Colonic mucosa (tissue), 4 donors: ENCODE measurements at regions not wholly inside any gene's neighbourhood (a gene's known extent, or its start where the extent isn't known, plus 50 kb on each side); places are given as distances from the start of the nearest gene placed in this dataset.

Experiments used
- DNase-seq: peaks from one replicate; pipeline ENCODE4 v3.0.0-alpha.2; 2020
- H3K27ac ChIP-seq: fragments of 200-600 bp; one replicate; pipeline ENCODE4 v1.8.0; 2021
- H3K27me3 ChIP-seq: fragments of 200-600 bp; one replicate; pipeline ENCODE4 v1.8.0; 2021
- H3K36me3 ChIP-seq: fragments of 200-600 bp; one replicate; pipeline ENCODE4 v1.8.0; 2021
- H3K4me1 ChIP-seq: fragments of 200-600 bp; one replicate; pipeline ENCODE4 v1.8.0; 2021; ENCODE audit warnings: mild to moderate bottlenecking
- H3K4me3 ChIP-seq: fragments of 200-600 bp; one replicate; pipeline ENCODE4 v1.8.0; 2021
- H3K9ac ChIP-seq, 2 donors: one replicate each; pipeline ENCODE4 v1.7.0; 2013; ENCODE audit warnings: control low read depth in 2 of 2, low read depth in 2 of 2, low read length in 2 of 2
- H3K9me3 ChIP-seq: fragments of 200-600 bp; one replicate; pipeline ENCODE4 v1.8.0; 2021
- intact Hi-C: fragments of 100-400 bp; cut with DNase I; formaldehyde crosslinking; loops from one replicate; pipeline ENCODE4 v1.14.1; 2022
- TF ChIP-seq, protein P1 (sequence below): fragments of 200-600 bp; IDR thresholded peaks from one replicate; pipeline ENCODE4 v1.8.0; 2022; ENCODE audit warnings: antibody characterized with exemption, mild to moderate bottlenecking
- donor health status: healthy.
- donor health status: DM: no; HTN: no; CAD: no.
- donor health status: DM: no; HTN: no; CAD: no.

DNA sequence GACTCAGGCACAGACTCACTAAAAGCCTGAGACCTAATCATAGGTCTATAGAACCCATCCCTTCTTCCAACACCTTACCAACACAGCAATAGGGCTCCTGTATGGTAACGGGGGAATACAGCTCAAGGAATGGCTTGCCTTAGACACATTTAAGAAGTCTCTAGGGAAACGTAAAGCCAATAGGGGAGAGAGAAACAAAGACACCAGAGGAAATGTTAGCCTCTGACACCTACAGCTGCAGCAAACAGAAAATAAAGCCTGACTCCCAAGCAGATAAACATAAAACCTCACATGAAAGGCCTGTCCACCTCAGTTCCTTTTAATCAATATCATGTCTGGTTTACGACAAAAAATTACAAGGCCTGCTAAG, 51.1 kb upstream of the NCOA1 start:
- Histone ChIP-seq H3K27me3 (no peaks in the 10 kb centered on the region), H3K9me3 (no peaks in the 10 kb centered on the region), H3K27ac (no peak overlapping the region), H3K4me1 (no peaks in the 10 kb centered on the region), H3K4me3 (no peak overlapping the region), H3K9ac (no peak overlapping the region), H3K36me3 (no peaks in the 10 kb centered on the region)
- DNase-seq = no peak
- intact Hi-C loops = no loop called here
- TF ChIP-seq, protein P1, sequence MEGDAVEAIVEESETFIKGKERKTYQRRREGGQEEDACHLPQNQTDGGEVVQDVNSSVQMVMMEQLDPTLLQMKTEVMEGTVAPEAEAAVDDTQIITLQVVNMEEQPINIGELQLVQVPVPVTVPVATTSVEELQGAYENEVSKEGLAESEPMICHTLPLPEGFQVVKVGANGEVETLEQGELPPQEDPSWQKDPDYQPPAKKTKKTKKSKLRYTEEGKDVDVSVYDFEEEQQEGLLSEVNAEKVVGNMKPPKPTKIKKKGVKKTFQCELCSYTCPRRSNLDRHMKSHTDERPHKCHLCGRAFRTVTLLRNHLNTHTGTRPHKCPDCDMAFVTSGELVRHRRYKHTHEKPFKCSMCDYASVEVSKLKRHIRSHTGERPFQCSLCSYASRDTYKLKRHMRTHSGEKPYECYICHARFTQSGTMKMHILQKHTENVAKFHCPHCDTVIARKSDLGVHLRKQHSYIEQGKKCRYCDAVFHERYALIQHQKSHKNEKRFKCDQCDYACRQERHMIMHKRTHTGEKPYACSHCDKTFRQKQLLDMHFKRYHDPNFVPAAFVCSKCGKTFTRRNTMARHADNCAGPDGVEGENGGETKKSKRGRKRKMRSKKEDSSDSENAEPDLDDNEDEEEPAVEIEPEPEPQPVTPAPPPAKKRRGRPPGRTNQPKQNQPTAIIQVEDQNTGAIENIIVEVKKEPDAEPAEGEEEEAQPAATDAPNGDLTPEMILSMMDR = no peak

DNA sequence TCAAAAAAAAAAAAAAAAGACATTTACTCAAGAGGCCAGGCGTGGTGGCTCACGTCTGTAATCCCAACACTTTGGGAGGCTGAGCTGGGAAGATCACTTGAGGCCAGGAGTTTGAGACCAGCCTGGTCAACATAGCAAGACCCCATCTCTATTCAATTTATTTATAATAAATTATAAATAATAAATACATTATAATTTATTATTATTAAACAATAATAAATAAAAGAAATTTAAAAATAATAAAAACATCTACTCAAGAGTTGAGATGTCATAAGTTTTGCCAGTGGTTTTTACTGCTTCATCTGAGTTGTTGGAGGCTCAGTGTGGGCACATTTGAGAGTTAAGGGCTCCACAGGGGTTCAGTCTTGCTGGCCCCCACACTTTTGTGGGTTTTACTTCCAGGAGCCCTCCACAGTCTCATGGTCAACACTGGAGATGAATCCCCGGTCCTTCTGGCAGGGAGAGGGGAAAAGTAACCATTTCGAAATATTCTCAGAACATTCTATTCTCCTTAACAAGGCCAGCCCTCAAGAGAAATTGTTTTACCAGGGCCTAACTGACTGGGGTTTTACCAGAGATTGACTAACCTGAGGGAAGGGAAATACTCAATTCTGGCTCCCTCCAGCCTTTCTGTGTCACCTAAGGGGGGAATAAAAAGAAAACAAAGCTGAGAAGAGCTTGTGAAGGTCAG, 51.6 kb upstream of the NCOA1 start:
- H3K4me3 ChIP-seq = no peak overlapping the region
- H3K4me1 ChIP-seq = no peaks in the 10 kb centered on the region
- H3K9me3 ChIP-seq = no peaks in the 10 kb centered on the region
- DNase-seq = no peak
- intact Hi-C loops = no loop called here
- no peak overlapping the region for H3K27ac ChIP-seq
- H3K9ac ChIP-seq = no peak overlapping the region
- H3K27me3 ChIP-seq = no peaks in the 10 kb centered on the region
- H3K36me3 ChIP-seq = no peaks in the 10 kb centered on the region
- TF ChIP-seq, protein P1 = no peak

DNA sequence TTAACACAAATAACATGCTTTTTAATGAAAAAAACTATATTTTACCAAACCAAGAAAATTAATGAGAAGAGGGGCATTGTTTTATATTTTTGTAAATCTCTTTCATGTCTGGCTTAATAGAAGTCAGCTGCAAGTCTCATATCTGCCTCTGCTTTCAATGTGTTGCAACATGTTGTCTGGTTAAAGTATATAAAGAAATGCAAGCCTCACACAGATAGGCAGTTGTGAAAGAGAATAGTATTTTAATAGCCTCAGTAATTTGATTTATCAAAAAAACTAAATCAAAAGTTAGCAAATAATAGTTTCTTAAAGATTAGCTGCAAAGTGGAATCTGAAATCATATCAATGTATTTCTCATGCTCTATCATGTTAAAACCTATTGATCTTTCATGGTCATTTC, 52.9 kb upstream of the NCOA1 start:
- Histone ChIP-seq H3K4me1 (no peaks in the 10 kb centered on the region), H3K27ac (no peak overlapping the region), H3K36me3 (no peaks in the 10 kb centered on the region), H3K9me3 (no peaks in the 10 kb centered on the region), H3K9ac (no peak overlapping the region), H3K27me3 (no peaks in the 10 kb centered on the region), H3K4me3 (no peak overlapping the region)
- DNase-seq = no peak
- intact Hi-C loops = no loop called here
- TF ChIP-seq, protein P1 = no peak

DNA sequence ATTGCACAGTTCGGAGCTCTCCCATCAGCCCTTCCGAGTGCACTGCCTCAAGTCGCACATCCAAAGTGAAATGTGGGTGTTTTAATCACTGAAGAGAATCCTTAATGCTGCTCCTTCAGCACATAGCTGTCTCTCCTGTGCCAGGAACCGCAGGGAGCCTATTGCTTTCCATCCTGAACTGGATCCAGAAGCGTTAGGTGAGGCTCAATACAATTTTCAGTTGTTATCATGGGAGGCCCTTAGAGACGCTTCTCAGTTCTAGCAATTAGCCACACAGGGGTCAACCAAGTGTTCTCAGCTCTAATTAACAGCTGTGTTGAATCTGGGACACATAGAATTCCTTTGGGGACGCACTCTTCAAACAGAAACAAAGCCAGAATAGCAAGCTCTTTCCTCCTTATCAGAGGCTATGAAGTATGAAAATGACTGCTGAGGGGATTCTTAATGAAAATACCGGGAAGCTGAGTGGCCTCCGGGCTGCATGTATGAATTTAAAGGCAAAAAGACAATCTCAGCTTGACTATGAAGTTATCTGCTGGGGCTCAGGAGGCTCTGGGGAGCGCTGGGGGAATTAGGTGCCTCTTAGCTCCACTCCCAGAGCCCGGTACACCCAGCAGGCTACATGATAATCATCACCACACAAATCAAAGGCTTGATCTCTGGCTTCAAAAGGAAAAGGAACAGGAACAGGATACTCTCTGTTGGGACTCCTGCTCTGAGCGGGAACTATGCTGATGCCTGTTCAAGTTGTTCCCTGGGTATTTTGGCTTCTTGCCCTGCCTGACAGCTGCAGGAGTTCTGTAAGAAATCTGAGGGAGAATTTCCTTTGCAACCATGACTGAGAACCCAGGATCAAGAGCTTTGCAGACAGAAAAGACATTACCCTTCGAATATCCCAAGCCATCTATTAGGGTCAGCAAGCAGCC, 55.4 kb upstream of the NCOA1 start:
- H3K4me3 ChIP-seq = no peak overlapping the region
- no peaks in the 10 kb centered on the region for H3K4me1 ChIP-seq
- no peaks in the 10 kb centered on the region for H3K9me3 ChIP-seq
- H3K27ac ChIP-seq = no peak overlapping the region
- no peaks in the 10 kb centered on the region for H3K27me3 ChIP-seq
- no peaks in the 10 kb centered on the region for H3K36me3 ChIP-seq
- intact Hi-C loops = no loop called here
- peak; percentile 59 for DNase-seq
- TF ChIP-seq, protein P1 = no peak
- H3K9ac ChIP-seq = no peak overlapping the region

DNA sequence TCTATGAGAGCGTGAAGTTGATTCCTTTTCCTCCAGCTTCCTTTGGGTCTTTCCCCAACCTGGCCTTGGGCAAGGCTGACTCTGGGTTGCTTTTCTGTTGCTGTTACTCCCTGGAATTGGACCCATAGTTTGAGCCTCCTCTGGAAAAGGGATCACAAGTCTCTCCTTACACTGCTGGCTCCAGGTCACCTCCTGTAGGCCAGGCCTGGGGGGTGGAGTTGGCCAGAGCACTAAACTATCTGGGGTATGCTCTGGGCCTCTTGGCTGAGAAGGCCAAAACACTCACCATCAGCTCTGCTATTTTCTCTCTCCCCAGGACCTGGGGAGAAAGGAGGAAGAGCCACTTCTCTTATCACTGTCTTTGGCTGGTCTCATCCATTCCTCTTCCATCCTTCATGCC, 56.5 kb upstream of the NCOA1 start:
- no peaks in the 10 kb centered on the region for H3K27me3 ChIP-seq
- TF ChIP-seq, protein P1 = no peak

More for the DNA sequence above, 56.5 kb upstream of the NCOA1 start:
- H3K36me3 ChIP-seq = no peaks in the 10 kb centered on the region
- no peaks in the 10 kb centered on the region for H3K4me1 ChIP-seq
- DNase-seq = no peak
- H3K9ac ChIP-seq = no peak overlapping the region
- H3K4me3 ChIP-seq = no peak overlapping the region
- intact Hi-C loops = no loop called here
- H3K27ac ChIP-seq = no peak overlapping the region
- H3K9me3 ChIP-seq = no peaks in the 10 kb centered on the region
